Activated CD4-positive, CD25-positive, alpha-beta regulatory T cell treated with anti-CD3 and anti-CD28 coated beads, Interleukin-2, amount 50 U/mL, for 24 hours (primary cell): ENCODE measurements at regions not wholly inside any gene's neighbourhood (a gene's known extent, or its start where the extent isn't known, plus 50 kb on each side); places are given as distances from the start of the nearest gene placed in this dataset.
A peak's percentile ranks its signal among the peaks of the same experiment; 100 is the strongest.

Source experiments
- ATAC-seq, 2 donors: fragments of 150-1000 bp; cut with Tn5 transposase; one replicate each; pipeline ENCODE4 v1.10.0; 2021; ENCODE audit warnings: mild to moderate bottlenecking in 1 of 2, moderate library complexity in 1 of 2

DNA sequence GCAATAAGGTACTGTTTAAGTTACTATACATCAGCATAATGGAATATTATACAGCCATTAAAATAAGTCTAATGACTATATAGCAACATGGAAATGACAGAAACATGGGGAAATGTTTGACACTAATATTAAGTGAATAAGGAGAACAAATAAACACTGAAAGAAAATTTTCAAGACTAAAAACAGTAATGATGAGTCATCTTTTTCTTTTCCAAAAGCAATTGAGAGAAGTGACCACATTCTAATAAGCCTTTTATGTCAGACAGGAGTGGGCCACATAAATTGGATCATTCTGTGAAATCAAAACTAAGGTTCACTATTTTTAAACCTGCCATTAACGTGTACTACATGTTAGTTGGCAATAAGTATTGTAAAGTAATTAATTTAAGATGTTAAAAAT lies 187.5 kb downstream of the AHR start:
- no peak for ATAC-seq

DNA sequence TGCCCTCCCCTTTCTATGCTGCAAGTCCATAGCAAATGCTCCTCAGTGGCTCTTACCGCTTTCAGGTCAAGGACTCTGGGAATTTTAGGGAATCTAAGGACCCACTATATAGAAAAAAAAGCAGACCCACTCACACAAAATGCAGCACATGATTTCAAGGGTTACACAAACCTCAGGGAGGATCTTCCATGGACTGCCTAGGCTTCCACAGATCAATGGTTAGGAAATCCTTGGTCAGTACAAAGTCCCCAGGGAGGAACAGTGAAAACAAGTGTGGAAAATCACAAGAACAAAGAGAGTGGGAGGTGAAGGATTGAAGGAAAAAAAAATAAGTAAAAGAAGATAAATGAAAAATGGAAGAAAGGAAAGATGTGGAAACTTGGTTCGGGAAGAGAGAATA lies 188.4 kb downstream of the AHR start:
- ATAC-seq: no peak

DNA sequence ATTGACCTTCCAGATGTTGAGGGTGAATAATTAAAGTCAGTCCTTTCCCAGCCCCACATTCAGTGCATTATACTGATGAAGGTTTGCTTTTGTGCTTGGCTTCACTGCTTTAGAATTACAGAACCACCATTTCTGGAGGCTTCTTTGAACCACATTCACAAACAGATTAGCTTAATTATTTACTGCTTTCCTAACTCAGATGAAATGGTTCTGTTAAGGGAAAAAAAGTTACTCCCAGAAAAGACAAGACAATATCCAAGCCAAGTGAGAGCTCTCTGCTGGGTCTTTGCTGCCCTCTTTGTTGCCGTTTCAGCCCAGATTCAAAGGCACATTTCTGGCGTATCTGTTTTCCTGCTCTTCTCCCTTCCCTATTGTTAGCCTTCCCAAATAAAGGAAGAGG lies 188.9 kb downstream of the AHR start:
- no peak for ATAC-seq

DNA sequence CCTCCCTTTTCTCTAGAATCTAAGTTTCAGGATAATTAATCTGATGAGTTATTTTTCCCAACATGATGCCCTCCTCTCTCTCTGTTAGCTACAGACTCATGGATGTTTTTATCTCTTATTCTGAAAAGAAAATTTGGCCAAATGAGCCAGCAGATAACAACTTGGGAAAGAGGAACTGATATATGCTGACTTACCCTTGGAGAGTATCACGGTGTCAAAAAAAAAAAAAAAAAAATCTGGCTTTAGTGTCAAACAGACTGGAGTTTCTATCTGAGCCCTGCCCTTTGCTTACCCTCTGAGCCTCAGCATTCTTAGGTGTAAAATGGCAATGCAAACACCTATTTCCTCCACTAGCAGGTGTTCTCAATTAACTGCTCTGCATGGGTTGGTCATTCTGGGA lies 190.4 kb downstream of the AHR start:
- ATAC-seq: no peak

DNA sequence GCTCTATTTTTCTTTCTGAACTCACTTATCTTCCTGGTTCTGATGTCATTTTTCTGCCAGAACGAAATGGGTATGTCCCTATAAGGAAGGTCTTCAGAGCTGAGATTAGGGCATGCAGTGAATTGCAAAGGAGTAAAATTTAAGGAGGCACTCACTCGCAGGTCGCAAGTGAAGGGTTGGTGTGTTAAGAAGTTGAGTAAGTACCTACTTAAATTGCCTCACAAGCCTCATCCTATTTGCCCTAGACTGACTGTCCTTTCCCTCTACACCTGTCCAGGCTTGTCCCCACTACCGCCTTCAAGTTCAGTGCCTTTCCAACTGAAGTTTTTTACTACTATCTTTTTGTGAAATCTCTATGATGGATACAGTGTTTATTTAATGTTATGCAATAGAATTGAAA lies 191.5 kb downstream of the AHR start:
- ATAC-seq: no peak

DNA sequence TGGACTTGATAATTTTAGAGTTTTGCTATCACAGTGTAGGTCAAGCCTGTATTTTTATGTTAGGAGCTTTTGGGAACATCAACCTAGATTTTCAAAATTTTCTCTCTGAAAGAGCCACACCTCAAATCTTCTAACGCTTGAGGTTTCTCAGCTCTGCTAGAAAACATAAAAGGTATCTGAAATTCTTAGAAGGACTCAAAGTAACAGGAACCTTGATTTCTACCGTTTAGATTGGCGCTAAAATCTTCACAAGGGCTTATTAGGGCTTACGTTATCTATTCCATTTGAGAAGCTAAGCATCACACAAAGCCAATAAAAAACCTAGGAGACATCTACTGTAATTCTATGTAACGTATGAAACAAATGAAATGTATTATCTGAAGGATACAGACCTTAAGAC lies 192.4 kb downstream of the AHR start:
- ATAC-seq: no peak

DNA sequence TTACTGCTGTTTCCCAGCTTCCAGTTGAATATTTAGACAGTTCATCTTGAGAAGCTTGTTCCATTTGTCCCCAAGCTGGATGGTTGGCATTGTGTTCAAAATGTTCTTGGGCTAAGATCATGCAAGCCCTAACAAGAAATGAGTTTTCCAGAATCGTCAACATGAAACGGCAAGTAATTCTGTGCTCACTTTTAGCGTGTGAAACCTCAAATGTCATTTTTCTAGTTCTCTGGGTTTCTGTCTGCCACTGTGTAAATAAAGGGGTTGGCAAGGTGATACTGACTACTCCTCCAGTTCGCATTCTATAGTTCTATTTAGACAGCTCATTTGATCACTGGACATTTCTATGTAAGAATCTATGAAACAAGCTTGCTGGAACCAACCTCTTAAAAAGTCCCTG lies 194.0 kb downstream of the AHR start:
- ATAC-seq: no peak

DNA sequence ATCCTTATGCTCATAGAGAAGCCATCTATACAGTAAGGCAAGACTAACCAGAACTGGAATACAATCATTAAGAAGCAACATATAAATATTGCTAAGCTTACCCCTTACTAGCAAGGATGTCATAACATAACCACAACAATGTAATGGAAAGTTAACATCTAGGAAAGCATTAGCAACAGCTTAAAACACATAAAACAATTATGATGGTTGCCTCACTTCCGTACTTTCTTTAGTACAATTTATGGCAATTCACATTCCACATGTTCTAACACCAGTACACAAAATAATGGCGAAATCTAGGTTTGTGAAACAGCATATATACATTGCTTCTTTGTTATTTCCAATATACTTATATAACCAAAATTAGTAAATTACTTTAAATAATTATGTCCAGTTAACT lies 195.0 kb downstream of the AHR start:
- no peak for ATAC-seq

DNA sequence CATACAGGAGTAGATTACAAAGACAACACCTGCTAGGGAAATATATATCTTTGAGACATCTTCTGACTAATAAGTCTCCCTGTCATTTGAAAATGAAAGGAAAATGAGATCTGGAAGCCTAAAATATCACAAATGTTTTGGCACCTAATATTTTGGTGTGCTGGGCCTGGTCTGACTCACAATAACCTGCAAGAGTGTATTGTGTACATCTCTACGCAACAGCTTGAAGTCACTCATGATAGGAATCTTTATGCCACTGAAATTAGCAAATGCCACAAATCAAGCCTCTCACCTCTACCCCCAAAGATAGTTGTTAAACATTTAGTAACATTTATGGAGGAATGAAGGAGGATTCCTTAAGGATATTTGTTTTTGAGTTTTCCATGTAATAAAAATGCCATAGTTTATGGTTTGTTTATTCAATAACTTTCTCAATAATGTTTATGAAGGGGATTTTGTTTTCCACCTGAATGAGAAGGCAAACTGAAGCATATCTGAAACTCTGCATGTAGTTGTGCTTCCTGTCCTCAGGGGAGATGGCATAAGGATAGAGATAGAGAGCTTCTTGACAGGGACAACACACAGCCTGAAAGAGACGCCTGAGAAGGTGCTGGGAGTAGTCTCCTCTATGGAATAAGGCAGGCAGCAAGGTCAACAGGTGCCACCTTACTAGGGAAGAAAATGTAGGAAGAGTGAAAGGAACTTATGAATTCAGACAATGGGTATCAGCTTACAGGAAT lies 197.4 kb downstream of the AHR start:
- ATAC-seq: peak in 1 of 2 donors; percentile 9

DNA sequence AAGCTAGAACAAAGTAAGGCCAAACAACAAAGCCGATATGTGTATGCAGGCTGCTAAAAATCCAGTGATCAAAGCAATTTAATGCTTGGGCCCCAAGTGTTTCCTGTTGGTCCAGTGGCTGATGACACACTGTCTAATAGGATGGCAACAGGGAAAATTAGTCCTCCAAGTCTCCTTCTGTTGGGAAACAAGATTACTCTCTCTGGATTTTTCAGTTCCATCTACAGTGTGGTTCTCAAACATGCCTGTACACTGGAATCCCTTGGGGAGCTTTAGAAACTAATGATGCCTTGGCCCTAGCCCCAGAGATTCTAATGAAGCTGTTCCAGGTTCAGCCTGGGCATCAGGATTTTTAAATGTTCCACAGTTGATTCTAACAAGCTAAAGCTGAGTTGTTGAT lies 198.7 kb downstream of the AHR start:
- ATAC-seq: no peak

DNA sequence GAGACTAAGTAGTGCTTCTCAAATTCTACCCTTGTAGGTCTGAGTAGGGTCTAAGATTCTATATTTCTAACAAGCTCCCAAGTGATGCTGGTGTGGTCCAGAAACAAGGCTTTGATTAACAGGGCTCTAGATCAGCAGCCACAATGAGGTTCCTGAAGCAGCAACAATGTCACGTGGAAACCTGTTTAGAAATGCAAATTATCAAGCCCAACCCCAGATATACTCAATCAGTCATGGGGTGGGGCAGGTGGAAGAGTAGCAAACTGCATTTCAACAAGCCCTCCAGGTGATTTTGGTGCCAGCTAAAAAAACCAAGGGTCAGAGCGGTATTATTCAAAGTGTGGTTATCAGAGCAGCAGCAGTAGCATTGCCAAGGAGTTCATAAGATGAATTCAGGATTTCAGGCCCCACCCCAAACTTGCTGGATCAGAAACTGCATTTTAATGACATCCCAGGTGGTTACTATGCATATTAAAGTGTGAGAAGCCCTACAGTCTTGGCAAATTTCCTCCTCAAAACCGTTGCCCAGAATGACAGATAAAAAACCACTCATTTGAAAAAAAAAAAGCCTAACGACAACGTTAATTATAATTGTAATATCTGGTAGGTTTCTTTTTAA lies 199.2 kb downstream of the AHR start:
- ATAC-seq: no peak

DNA sequence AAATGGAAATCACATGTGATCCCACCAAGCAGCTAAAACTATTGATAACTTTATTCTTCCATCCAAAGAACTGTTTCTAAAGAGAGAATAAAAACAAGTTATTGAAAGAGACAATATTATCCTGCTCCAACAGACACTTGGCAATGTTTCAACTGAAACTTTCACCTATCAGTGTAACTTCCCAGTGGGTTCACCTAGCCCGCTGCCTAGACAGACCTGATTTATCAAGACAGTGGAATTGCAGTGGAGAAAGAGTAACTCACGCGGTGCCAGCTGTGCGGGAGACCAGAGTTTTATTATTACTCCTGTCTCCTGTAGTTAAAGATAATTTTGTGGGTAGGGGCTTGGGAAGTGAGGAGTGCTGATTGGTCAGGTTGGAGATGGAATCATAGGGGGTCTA lies 199.8 kb downstream of the AHR start:
- ATAC-seq: no peak

DNA sequence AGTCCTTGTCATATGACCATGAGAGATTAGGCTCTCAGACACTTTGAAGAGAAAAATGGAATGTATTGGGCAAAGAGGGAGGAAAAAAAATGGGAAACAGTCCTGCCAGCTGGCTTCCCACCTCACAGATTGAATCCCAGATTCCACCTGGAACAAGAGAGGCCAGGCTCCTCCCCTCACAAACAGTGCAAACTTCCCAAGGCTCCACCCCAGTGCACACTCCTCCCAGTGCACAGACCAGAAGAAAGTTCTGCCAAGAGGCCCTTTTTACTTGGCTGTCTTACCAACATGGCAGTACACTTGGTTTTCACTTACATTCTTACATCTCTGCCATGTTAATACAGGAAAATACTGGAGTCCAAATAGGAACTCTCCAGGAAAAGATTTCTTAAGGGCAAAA lies 202.3 kb downstream of the AHR start:
- no peak for ATAC-seq

DNA sequence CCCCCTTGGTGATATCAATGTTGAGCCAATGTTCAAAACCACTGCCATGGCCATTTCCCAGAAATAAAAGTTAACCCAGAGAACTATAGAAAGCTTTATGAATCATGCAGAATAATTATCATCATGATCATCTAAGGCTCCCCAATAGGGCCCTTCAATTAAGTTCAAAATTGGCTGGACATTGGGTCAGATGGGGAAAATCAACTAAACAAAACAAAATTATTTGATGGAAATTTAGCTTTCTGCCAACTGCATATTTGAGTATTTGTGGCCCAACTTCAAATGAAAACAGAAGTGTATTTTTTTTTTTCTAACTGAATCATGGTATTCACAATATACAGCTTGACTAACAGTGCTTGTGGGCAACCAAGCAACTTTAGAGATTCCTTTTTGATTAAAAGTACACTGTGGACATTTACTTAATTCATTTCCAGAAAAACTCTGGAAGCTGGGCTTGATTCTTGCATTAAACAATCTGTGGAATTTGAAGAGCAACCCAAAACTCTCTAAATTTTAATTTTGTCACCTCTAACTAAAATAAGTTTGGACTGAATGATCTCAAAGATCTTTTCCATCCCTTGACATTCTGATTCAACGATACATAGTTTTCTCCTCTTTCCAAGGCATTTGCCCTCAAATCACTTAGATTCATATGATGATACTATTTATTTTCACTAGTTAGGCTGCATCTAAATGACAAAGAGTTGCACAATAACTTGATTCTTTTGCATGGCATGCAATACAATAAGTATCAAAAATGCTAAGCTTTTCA lies 203.2 kb downstream of the AHR start:
- ATAC-seq: no peak

DNA sequence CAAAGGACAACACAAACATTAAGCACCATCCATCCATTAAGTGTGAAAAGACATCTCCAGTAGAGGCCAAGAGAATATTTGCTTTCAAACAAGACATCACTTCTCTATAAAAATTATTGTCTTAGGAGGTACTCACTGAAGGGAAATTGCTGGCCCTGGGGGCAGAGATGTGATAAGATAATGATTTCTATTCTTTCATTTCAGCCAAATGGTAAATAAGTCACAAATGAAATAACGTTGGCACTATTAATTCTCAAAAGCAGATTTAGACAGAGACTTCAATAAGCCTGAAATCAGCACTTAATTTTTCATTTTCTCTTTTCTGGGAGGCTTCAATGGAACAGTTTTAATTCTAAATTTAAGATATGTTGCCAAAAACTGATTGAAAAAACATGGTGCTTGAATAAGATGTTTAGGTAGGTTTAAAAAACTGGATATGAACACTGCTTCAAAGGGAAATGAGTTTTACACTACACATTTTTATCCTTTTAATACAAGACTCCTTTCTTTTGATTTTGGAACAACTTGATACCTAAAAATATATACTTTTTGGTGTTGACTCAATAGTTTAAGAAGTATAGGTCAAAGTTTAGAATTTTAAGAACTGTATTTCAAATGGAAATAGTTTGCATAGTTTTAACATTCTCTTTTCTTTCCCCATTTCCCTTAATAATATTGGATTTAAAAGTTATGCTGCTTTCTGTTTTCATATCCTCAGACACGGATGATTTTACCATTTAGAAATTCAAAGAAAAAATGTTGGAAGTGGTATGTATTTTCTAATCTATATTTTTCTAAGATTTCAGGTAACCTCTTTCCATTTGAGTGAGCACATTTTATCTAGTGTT lies 204.0 kb downstream of the AHR start:
- ATAC-seq: no peak

DNA sequence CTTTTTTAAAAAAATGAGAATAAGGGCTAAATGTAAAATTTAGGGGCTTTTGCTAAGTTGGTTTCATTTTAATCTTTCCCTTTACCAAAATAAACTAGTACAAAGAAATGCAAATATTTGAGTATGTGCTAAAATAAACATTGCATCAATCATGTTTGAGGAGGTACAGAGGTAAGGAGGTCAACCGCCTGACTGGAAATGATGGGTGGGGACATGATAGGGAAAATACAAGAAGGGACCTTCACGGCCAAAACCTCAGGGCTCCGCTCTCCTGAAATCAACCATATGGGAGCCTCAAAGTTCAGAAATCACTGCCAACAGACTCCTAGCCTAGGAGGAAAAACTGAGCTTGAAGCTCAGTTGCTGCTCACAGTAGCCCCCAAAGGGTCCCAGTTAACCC lies 207.6 kb downstream of the AHR start:
- no peak for ATAC-seq

DNA sequence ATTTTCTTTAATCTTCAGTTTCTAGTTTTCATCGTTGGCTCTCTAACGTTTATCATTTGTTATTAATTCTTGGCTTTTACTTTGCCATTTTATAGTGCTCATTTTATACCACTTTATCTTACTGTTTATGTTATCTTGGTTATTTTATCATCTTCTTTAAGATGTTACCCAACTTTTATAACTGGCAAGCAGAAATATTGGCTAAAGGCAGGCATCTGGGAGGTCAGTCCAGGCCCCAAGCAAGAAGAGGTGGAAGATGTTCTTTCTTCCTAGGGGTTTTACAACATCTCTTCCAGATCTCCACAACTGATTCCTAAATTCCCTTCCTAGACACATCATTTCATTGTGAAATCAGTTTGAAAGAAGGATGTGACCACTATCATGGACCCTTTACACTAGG lies 208.1 kb downstream of the AHR start:
- no peak for ATAC-seq

DNA sequence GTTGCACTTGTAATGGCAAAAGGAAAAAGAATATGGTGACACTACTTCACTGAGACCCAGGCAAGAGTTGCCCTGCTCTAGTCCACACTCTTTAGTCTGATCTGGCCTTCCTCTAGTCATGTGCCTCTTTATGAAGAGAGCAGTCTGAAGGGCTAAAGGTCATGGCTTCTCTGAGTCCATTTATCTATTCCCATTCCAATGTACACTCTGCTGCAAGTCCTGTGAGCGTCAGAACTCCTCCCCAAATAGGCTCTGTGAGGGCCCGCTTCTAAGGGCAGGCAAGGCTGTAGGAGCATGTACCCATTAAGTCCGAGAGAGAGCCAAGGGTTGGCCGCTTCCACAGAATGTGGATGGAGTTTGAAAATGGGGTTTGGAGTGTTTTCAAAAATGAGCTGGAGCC lies 209.3 kb downstream of the AHR start:
- ATAC-seq: no peak

DNA sequence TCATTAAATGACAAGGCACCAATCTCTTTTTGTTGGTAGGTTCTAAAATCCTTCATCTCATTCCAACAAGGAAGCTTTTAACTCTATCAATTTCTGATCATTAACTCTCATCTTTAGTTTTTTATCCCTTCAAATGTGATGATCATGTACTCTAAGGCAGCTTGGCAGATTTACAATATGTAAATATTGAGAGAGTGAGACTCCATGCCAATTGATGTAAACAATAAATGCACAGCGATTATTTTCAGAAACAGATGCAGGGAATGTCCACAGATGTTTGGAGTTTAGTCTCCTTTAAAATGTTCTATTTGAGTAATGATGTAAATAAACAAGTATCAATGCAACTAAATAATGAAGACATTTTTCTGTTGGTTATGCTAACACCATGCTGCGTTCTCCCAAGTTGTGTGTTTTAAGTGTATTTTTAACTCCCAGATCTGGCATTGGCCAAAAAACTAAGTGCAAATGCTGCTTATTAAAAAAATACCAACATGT lies 213.8 kb downstream of the AHR start:
- no peak for ATAC-seq

DNA sequence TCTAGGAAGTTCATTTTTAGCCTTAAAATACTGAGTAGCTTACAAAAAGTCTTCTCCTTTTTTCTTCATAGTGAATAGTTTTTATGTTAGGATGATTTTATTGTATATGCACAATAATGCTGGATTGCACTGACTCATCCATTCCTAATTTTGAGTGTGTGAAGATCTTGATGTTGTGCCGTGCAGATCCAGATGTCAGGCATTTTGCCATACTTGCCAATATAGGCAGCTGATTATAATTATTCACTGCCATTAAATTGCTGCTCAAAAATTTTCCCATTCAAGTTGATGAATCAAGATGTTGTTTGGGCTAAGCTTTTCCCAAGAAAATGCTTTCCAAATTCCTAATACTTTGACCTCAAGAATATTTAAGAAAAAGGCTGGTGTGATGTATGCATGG lies 218.3 kb downstream of the AHR start:
- ATAC-seq: no peak

DNA sequence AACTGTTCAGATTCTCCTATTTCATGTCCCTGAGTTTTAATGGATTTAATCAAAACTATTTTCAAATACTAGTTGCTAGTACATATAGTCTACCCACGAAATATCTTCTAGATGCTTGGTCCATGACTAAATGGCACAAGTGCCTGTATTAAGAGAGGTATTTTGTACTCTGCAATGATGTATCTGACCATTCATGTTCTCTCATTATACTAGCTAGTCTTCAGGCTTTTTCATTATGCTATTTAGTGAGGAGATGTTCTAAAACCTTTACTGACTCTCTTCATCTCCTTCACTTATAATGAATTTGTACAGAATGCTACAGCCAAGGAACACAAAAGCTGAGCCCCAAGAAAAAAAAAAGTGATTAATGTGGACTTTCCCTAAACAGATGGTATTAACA lies 222.5 kb downstream of the AHR start:
- no peak for ATAC-seq

DNA sequence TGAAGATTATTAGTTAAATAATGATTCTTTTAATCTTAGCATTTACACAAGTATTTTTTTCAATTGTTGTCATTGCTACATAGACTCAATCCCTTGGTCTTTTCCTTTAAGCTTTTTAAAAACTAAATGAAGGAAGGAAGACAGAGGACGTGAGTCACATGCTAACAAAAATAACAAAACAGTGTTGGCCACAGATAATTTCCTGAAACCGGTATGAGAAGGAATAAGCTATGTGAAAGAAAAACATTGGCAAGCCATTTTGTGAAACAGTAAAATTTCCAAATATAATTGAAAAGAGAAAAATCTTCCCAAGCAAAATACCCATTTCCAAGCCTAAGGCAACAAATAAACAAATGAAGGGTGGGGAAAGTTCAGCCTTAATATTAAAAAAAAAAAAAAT lies 223.0 kb downstream of the AHR start:
- no peak for ATAC-seq
